GM12878 (cell line): ENCODE measurements at regions not wholly inside any gene's neighbourhood (a gene's known extent, or its start where the extent isn't known, plus 50 kb on each side); places are given as distances from the start of the nearest gene placed in this dataset.

Experiments
- ATAC-seq: fragments of 200-7000 bp; cut with Tn5 transposase; 3 replicates; pipeline ENCODE4 v1.9.1; 2020; ENCODE audit warnings: mild to moderate bottlenecking, moderate library complexity
- BruUV-seq: library from RNA; stranded (reverse); fragments of 400-500 nt; replicated peaks from 2 replicates; lab custom pipeline; 2021; lab: Mats Ljungman, UMichigan
- CTCF ChIA-PET: fragments of 300-600 bp; sonication (Branson Sonifier 250); formaldehyde crosslinking; extraction: SDS; loops from one replicate; lab custom pipeline; 2021; ENCODE audit warnings: inconsistent platforms; lab: Yijun Ruan, JAX
- POLR2A ChIA-PET: fragments of 350-600 bp; formaldehyde crosslinking; extraction: SDS; loops from one replicate; lab custom pipeline; 2021; ENCODE audit warnings: inconsistent platforms; lab: Charles Lee
- RAD21 ChIA-PET: fragments of 300-600 bp; sonication (Branson Sonifier 250); formaldehyde crosslinking; loops from one replicate; lab custom pipeline; 2023; ENCODE audit warnings: antibody characterized with exemption; ENCODE audit not compliant: unreplicated experiment; lab: Charles Lee
- SMC1A ChIA-PET: fragments of 300-600 bp; sonication (Branson Sonifier 250); formaldehyde crosslinking; loops from one replicate; lab custom pipeline; 2023; ENCODE audit not compliant: unreplicated experiment, uncharacterized antibody; lab: Charles Lee
- DNase-seq: peaks from one replicate; pipeline ENCODE4 v3.0.0-alpha.2; 2011; ENCODE audit warnings: low read depth, low spot score
- FAIRE-seq: peaks from 3 replicates; lab custom pipeline; 2011; peaks lifted over from hg19 to GRCh38; lab: Jason Lieb, UNC
- H2AFZ ChIP-seq: 2 replicates; pipeline ENCODE4 v1.6.0; 2011; ENCODE audit warnings: low read depth, low read length, control low read depth; ENCODE audit not compliant: control insufficient read depth
- H3K27ac ChIP-seq: 2 replicates; pipeline ENCODE4 v1.5.1; 2011; ENCODE audit warnings: control low read depth; ENCODE audit not compliant: control insufficient read depth, insufficient read depth
- H3K27me3 ChIP-seq, 2 experiments: replicated peaks in 1 of 2; 2 replicates each; pipeline versions ENCODE4 v1.6.0 to v1.6.1; 2011; ENCODE audit warnings: low read length in 1 of 2; ENCODE audit not compliant: control insufficient read depth in 2 of 2, insufficient read depth in 2 of 2
- H3K36me3 ChIP-seq, 2 experiments: 2 replicates each; pipeline ENCODE4 v1.5.1; 2011; ENCODE audit warnings: low read length in 1 of 2; ENCODE audit not compliant: control insufficient read depth in 2 of 2, insufficient read depth in 2 of 2
- H3K4me1 ChIP-seq: 2 replicates; pipeline ENCODE4 v1.6.1; 2011; ENCODE audit warnings: mild to moderate bottlenecking, low read length, moderate library complexity, mixed read lengths; ENCODE audit not compliant: control insufficient read depth, insufficient read depth
- H3K4me2 ChIP-seq: 2 replicates; pipeline ENCODE4 v1.6.0; 2011; ENCODE audit warnings: control low read depth; ENCODE audit not compliant: control insufficient read depth, insufficient read depth
- H3K4me3 ChIP-seq: fragments of 200-600 bp; sonication (generic); 2 replicates; pipeline ENCODE4 v1.5.1; 2016
- H3K79me2 ChIP-seq: 2 replicates; pipeline ENCODE4 v1.6.0; 2011; ENCODE audit warnings: low read length; ENCODE audit not compliant: control insufficient read depth, insufficient read depth
- H3K9ac ChIP-seq: 2 replicates; pipeline ENCODE4 v1.8.0; 2011; ENCODE audit warnings: low read length, control low read depth, mixed read lengths; ENCODE audit not compliant: control insufficient read depth, insufficient read depth
- H3K9me3 ChIP-seq: replicated peaks from 3 replicates; pipeline ENCODE4 v1.5.1; 2011; ENCODE audit warnings: mild to moderate bottlenecking, low read length; ENCODE audit not compliant: control insufficient read depth, insufficient read depth
- H4K20me1 ChIP-seq: 2 replicates; pipeline ENCODE4 v1.6.0; 2011; ENCODE audit not compliant: control insufficient read depth, insufficient read depth
- CREM ChIP-seq: IDR thresholded peaks from 2 replicates; pipeline ENCODE4 v1.6.1; 2014; ENCODE audit warnings: antibody characterized with exemption, low read depth
- KDM1A ChIP-seq: fragments of 200-600 bp; sonication (generic); IDR thresholded peaks from 2 replicates; pipeline ENCODE4 v1.6.1; 2016; ENCODE audit warnings: borderline replicate concordance
- NFYA ChIP-seq: IDR thresholded peaks from 2 replicates; pipeline ENCODE4 v1.6.1; 2011; ENCODE audit warnings: low read depth, mild to moderate bottlenecking, low read length, improper control_type of control experiment, borderline replicate concordance
- SIN3A ChIP-seq: IDR thresholded peaks from 2 replicates; pipeline ENCODE4 v1.6.1; 2012; ENCODE audit warnings: low read depth, low read length, improper control_type of control experiment
- SREBF2 ChIP-seq: IDR thresholded peaks from 2 replicates; pipeline ENCODE4 v1.6.1; 2012; ENCODE audit warnings: mild to moderate bottlenecking, low read length
- ZSCAN29 ChIP-seq: fragments of 450-650 bp; IDR thresholded peaks from 2 replicates; pipeline ENCODE4 v1.6.1; 2017; ENCODE audit warnings: mild to moderate bottlenecking, moderate library complexity
- WGBS: methylation state at CpG from one replicate; pipeline ENCODE4 v1.1.6; 2016; ENCODE audit warnings: low lambda C conversion rate; ENCODE audit not compliant: insufficient replicate concordance, insufficient coverage; ENCODE audit errors: missing lambda C conversion rate; 5-methylcytosine and 5-hydroxymethylcytosine counted together
- in situ Hi-C: fragments of 300-500 bp; cut with MboI; formaldehyde crosslinking; loops from 9 replicates; pipeline ENCODE4 v1.14.3; 2018; ENCODE audit warnings: mixed read lengths
- intact Hi-C: fragments of 100-400 bp; cut with micrococcal nuclease; formaldehyde crosslinking; loops from one replicate; pipeline ENCODE4 v1.14.2; 2022; ENCODE audit not compliant: unreplicated experiment
- TF ChIP-seq, protein P1 (sequence below): IDR thresholded peaks from 2 replicates; pipeline ENCODE4 v1.6.1; 2011; ENCODE audit warnings: low read depth, mild to moderate bottlenecking, low read length, moderate library complexity, borderline replicate concordance; ENCODE audit errors: extremely low read depth
- TF ChIP-seq, protein P2 (sequence below): fragments of 450-650 bp; formaldehyde crosslinking; IDR thresholded peaks from 2 replicates; pipeline ENCODE4 v1.4.0; 2020; ENCODE audit warnings: mild to moderate bottlenecking, moderate library complexity

DNA sequence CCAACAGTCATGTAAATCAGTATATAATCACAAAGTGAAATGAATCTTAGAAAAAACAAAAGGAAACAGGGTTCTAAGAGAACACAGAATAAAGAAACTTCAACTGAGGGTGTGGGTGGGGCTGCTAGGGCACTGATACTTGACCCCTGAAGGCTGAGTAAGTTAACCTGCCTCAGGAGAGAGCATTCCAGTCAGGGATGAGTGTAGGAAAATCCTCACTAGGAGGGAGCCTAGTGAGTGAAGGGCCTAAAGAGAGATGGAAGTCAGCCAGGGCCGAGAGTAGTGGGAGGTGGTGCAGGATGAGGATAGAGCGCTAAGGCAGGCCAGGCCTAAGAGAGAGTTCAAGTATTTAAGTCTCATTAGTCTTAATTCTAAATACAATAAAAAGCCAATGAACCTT lies 342.6 kb downstream of the SATB2 start:
- SMC1A ChIA-PET: interaction anchor here (1.0 to 3.2 kb wide), 2 partner anchors 8 to 101 kb away, joined by 4 to 15 read pairs; no protein-coding TSS in a partner anchor
- H3K27ac ChIP-seq: no peak overlapping the region
- no peaks in the 10 kb centered on the region for H4K20me1 ChIP-seq
- POLR2A ChIA-PET: interaction anchor here (0.8 kb wide), 1 partner anchor 18 kb away, joined by 4 read pairs; no protein-coding TSS in a partner anchor
- FAIRE-seq (no peak), ATAC-seq (no peak), DNase-seq (no peak)
- intact Hi-C loops (no loop called here), in situ Hi-C loops (no loop called here)
- no peak for TF ChIP-seq SREBF2
- TF ChIP-seq CREM: no peak
- TF ChIP-seq ZSCAN29: no peak
- TF ChIP-seq, protein P1, sequence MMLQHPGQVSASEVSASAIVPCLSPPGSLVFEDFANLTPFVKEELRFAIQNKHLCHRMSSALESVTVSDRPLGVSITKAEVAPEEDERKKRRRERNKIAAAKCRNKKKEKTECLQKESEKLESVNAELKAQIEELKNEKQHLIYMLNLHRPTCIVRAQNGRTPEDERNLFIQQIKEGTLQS: no peak
- no peak for TF ChIP-seq KDM1A
- no peak for TF ChIP-seq NFYA
- TF ChIP-seq SIN3A: no peak
- TF ChIP-seq, protein P2, sequence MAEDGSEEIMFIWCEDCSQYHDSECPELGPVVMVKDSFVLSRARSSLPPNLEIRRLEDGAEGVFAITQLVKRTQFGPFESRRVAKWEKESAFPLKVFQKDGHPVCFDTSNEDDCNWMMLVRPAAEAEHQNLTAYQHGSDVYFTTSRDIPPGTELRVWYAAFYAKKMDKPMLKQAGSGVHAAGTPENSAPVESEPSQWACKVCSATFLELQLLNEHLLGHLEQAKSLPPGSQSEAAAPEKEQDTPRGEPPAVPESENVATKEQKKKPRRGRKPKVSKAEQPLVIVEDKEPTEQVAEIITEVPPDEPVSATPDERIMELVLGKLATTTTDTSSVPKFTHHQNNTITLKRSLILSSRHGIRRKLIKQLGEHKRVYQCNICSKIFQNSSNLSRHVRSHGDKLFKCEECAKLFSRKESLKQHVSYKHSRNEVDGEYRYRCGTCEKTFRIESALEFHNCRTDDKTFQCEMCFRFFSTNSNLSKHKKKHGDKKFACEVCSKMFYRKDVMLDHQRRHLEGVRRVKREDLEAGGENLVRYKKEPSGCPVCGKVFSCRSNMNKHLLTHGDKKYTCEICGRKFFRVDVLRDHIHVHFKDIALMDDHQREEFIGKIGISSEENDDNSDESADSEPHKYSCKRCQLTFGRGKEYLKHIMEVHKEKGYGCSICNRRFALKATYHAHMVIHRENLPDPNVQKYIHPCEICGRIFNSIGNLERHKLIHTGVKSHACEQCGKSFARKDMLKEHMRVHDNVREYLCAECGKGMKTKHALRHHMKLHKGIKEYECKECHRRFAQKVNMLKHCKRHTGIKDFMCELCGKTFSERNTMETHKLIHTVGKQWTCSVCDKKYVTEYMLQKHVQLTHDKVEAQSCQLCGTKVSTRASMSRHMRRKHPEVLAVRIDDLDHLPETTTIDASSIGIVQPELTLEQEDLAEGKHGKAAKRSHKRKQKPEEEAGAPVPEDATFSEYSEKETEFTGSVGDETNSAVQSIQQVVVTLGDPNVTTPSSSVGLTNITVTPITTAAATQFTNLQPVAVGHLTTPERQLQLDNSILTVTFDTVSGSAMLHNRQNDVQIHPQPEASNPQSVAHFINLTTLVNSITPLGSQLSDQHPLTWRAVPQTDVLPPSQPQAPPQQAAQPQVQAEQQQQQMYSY: no peak
- H3K4me2 ChIP-seq: no peak overlapping the region
- H2AFZ ChIP-seq: no peak overlapping the region
- no peaks in the 10 kb centered on the region for H3K36me3 ChIP-seq
- H3K79me2 ChIP-seq: no peaks in the 10 kb centered on the region
- 40% methylated on average over 2 of the region's 2 CpGs for WGBS
- H3K4me1 ChIP-seq: no peaks in the 10 kb centered on the region
- H3K27me3 ChIP-seq: no peaks in the 10 kb centered on the region
- RAD21 ChIA-PET: interaction anchor here (2.0 kb wide), 1 partner anchor 14 kb away, joined by 4 read pairs; no protein-coding TSS in a partner anchor
- no TSS peak for BruUV-seq
- no peaks in the 10 kb centered on the region for H3K9me3 ChIP-seq
- no peak overlapping the region for H3K9ac ChIP-seq
- CTCF ChIA-PET: no interaction called here
- H3K4me3 ChIP-seq: no peak overlapping the region
